ENCODE measurements at regions not wholly inside any gene's neighbourhood (a gene's known extent, or its start where the extent isn't known, plus 50 kb on each side); places are given as distances from the start of the nearest gene placed in this dataset.

GRCh38 chr18:61756244-61756643 lies 136.6 kb downstream of the RNF152 start:
- Histone ChIP-seq H3K36me3 (no peaks in the 10 kb centered on the region), H3K27me3 (no peaks in the 10 kb centered on the region), H3K27ac (no peak overlapping the region), H3K4me1 (peaks cover 0 to 37% (median 14%) of the 10 kb centered on the region in 9 donors), H3K9me3 (no peaks in the 10 kb centered on the region), H3K4me3 (no peak overlapping the region)
- 90 to 98% methylated on average over 3 of the region's 3 CpGs for WGBS, 2 donors
- intact Hi-C loops (cut with DNase I), result loop anchor here in 2 of 10 donors (10.0 kb wide), 2 partner anchors 109 to 129 kb away; no protein-coding TSS in a partner anchor
- DNase-seq (no peak), ATAC-seq (no peak)
- no peak for TF ChIP-seq CTCF (IDR thresholded peaks at IDR 0.05)

- ATAC-seq, result no peak
- H3K36me3 ChIP-seq, result no peaks in the 10 kb centered on the region
- H3K9me3 ChIP-seq, result no peaks in the 10 kb centered on the region
- TF ChIP-seq CTCF (IDR thresholded peaks at IDR 0.05), result no peak
- intact Hi-C loops (cut with DNase I), result loop anchor here in 2 of 10 donors (10.0 kb wide), 2 partner anchors 109 to 129 kb away; no protein-coding TSS in a partner anchor
- H3K4me1 ChIP-seq, result peaks cover 0 to 38% (median 15%) of the 10 kb centered on the region in 9 donors
- DNase-seq, result no peak
- H3K27me3 ChIP-seq, result no peaks in the 10 kb centered on the region
- no peak overlapping the region for H3K4me3 ChIP-seq
- 86 to 93% methylated on average over 7 of the region's 7 CpGs for WGBS, 2 donors
- no peak overlapping the region for H3K27ac ChIP-seq
Observed at GRCh38 chr18:61755555-61755954, 137.3 kb downstream of the RNF152 start.

GRCh38 chr18:61754039-61754583 lies 138.7 kb downstream of the RNF152 start:
- Histone ChIP-seq H3K4me3 (no peak overlapping the region), H3K4me1 (peaks cover 0 to 46% (median 15%) of the 10 kb centered on the region in 9 donors), H3K9me3 (peaks cover 0 to 3% (median 0%) of the 10 kb centered on the region in 11 donors), H3K36me3 (no peaks in the 10 kb centered on the region), H3K27ac (no peak overlapping the region), H3K27me3 (no peaks in the 10 kb centered on the region)
- no peak for TF ChIP-seq CTCF (IDR thresholded peaks at IDR 0.05)
- DNase-seq, result no peak
- ATAC-seq, result peak in 1 of 8 donors; percentile 57
- 65 to 73% methylated on average over 5 of the region's 5 CpGs for WGBS, 2 donors
- intact Hi-C loops (cut with DNase I), result loop anchor here in 2 of 10 donors (10.0 kb wide), 2 partner anchors 111 to 131 kb away; no protein-coding TSS in a partner anchor

GRCh38 chr18:61753373-61753772 lies 139.4 kb downstream of the RNF152 start:
- no peak overlapping the region for H3K27ac ChIP-seq
- H3K27me3 ChIP-seq, result no peaks in the 10 kb centered on the region
- intact Hi-C loops (cut with DNase I), result loop anchor here in 2 of 10 donors (10.0 kb wide), 2 partner anchors 111 to 131 kb away; no protein-coding TSS in a partner anchor
- WGBS, 2 donors, result 94 to 95% methylated on average over 1 of the region's 1 CpG
- H3K9me3 ChIP-seq, result peaks cover 0 to 3% (median 0%) of the 10 kb centered on the region in 11 donors
- H3K4me1 ChIP-seq, result peaks cover 0 to 54% (median 21%) of the 10 kb centered on the region in 9 donors
- no peak overlapping the region for H3K4me3 ChIP-seq
- no peaks in the 10 kb centered on the region for H3K36me3 ChIP-seq
- TF ChIP-seq CTCF (IDR thresholded peaks at IDR 0.05), result no peak
- DNase-seq (no peak), ATAC-seq (no peak)

All from heart right ventricle (tissue), 16 donors.